ENCODE measurements at regions not wholly inside any gene's neighbourhood (a gene's known extent, or its start where the extent isn't known, plus 50 kb on each side); places are given as distances from the start of the nearest gene placed in this dataset.

DNA sequence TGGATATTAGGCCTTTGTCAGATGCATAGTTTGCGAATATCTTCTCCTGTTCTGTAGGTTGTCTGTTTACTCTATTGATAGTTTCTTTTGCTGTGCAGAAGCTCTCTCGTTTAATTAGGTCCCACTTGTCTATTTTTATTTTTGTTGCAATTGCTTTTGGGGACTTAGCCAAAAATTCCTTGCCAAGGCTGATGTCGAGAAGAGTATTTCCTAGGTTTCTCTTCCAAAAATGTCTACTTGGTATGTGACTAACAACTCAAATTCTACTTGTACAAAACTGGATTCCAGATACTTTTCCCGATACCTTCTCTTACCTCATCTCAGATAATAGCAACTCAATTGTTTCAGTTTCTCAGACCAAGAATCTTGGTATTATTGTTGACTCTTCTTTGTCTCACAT is 142.4 kb upstream of the GLRA2 start:
- ChIA-PET POLR2A (no interaction called here), CTCF (no interaction called here)
- H3K4me3 ChIP-seq (ENCODE audit: low read depth, low read length), result no peak overlapping the region
- DNase-seq (ENCODE audit: low read depth, low spot score), result no peak
- TF ChIP-seq, protein P1, sequence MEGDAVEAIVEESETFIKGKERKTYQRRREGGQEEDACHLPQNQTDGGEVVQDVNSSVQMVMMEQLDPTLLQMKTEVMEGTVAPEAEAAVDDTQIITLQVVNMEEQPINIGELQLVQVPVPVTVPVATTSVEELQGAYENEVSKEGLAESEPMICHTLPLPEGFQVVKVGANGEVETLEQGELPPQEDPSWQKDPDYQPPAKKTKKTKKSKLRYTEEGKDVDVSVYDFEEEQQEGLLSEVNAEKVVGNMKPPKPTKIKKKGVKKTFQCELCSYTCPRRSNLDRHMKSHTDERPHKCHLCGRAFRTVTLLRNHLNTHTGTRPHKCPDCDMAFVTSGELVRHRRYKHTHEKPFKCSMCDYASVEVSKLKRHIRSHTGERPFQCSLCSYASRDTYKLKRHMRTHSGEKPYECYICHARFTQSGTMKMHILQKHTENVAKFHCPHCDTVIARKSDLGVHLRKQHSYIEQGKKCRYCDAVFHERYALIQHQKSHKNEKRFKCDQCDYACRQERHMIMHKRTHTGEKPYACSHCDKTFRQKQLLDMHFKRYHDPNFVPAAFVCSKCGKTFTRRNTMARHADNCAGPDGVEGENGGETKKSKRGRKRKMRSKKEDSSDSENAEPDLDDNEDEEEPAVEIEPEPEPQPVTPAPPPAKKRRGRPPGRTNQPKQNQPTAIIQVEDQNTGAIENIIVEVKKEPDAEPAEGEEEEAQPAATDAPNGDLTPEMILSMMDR (IDR thresholded peaks at IDR 0.05; ENCODE audit: insufficient read depth, low read length, missing control alignments), result no peak

DNA sequence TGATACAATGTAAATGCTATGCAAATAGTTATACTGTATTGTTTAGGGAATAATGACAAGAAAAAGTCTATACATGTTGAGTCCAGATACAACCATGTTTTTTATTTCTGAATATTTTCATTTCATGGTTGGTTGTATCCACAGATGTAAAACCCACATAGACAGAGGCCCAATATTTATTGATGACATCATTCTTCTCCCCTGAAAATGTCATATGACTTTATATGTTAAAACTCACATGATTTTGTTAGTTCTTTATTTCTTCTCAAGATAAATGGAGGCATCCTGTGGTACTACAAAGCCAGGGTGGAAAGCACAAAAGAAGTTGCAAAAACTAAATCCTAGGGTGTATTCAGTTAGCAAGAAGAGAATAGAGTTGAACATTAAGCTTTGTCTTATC is 149.3 kb upstream of the GLRA2 start:
- POLR2A ChIA-PET, result no interaction called here
- DNase-seq (ENCODE audit: low read depth, low spot score), result no peak
- CTCF ChIA-PET, result no interaction called here
- H3K4me3 ChIP-seq (ENCODE audit: low read depth, low read length), result no peak overlapping the region
- TF ChIP-seq, protein P1 (IDR thresholded peaks at IDR 0.05; ENCODE audit: insufficient read depth, low read length, missing control alignments), result no peak

DNA sequence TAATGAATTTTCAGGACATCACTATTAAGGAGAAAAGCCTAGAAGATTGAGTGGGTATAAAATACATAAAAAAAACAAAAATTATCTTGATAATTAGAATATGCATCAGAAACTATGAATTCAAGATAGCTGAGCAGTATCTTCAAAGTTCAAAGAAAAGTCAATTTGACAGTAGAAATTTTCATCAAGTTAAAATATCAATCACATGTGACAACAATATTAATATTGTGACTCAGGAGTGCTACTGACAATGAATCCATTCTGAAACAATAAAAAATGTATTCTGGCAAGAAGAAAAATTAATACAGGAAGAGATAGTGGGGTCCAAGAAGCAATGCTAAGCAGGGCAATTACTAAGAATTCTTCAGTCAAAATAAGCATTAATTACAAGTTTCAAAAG is 151.9 kb upstream of the GLRA2 start:
- CTCF ChIA-PET, result no interaction called here
- no peak overlapping the region for H3K4me3 ChIP-seq (ENCODE audit: low read depth, low read length)
- DNase-seq (ENCODE audit: low read depth, low spot score), result no peak
- POLR2A ChIA-PET, result no interaction called here
- TF ChIP-seq, protein P1 (IDR thresholded peaks at IDR 0.05; ENCODE audit: insufficient read depth, low read length, missing control alignments), result no peak

DNA sequence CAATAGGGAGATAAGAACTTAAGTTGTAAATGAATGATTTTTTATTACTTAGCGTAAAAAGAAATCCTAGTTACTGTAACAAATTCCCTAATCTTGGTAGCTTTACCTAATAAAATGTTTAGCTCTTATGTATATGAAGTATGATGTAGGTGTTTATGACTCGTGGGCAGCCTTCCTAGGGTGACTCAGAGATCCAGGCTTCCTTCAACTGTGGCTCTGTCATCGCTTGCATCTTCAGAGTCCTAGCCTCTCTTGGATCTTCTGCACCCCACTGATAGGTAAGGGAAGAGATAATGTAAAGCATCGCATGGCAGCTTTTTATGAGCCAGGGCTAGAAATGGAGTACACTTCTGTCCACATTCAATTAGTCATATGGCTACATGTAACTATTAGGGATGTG is 165.6 kb upstream of the GLRA2 start:
- ChIA-PET CTCF (interaction anchor here (1.2 kb wide), 1 partner anchor 14 kb away, joined by 3 read pairs; no protein-coding TSS in a partner anchor), POLR2A (no interaction called here)
- no peak for DNase-seq (ENCODE audit: low read depth, low spot score)
- H3K4me3 ChIP-seq (ENCODE audit: low read depth, low read length), result no peak overlapping the region
- TF ChIP-seq, protein P1 (IDR thresholded peaks at IDR 0.05; ENCODE audit: insufficient read depth, low read length, missing control alignments), result no peak

DNA sequence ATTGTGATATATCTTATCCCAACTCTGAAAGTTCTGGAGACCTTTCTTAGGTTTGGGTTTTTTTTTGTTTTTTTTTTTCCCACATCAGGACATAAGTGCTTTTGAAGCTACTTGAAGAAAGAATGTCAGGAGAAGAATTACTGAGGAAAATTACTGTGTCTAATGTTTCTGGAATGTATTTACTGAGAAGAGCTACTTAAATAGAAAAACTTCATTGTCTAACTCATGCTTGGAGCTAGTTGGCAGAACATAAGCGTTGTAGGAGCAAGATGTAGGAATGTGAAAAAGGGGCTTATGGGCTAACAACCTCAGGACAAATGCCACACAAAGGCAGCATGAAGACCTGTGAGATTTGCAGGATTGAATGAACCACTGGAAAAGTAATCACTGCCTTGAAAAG is 166.6 kb upstream of the GLRA2 start:
- ChIA-PET CTCF (no interaction called here), POLR2A (interaction anchor here (0.7 kb wide), 1 partner anchor 10 kb away, joined by 3 read pairs; no protein-coding TSS in a partner anchor)
- TF ChIP-seq, protein P1 (IDR thresholded peaks at IDR 0.05; ENCODE audit: insufficient read depth, low read length, missing control alignments), result no peak
- DNase-seq (ENCODE audit: low read depth, low spot score), result no peak
- H3K4me3 ChIP-seq (ENCODE audit: low read depth, low read length), result no peak overlapping the region

DNA sequence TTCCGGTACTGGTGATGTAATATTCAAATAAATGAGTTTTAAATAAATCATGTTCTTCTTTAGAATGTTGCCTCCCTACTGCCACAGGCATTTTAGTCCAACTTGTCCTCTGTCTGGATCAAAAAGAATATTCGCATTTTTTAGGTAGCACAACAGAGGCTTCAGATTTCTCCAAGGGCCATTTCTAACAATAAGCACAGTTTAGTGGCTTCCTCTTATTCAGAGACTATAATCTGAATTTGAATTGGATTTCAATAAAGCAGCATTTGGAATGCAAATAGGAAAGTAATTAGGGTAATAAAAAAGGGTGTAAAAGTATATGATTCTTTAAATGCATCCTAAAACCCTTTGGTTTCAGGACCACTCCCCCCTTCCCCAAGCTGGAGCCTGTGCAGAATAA is 167.9 kb upstream of the GLRA2 start:
- no peak for DNase-seq (ENCODE audit: low read depth, low spot score)
- ChIA-PET CTCF (no interaction called here), POLR2A (no interaction called here)
- TF ChIP-seq, protein P1 (IDR thresholded peaks at IDR 0.05; ENCODE audit: insufficient read depth, low read length, missing control alignments), result no peak
- no peak overlapping the region for H3K4me3 ChIP-seq (ENCODE audit: low read depth, low read length)
